Stimulated activated CD8-positive, alpha-beta memory T cell treated with anti-CD3 and anti-CD28 coated beads, Interleukin-2, amount 100 ng/mL, for 48 hours (primary cell): ENCODE measurements at regions not wholly inside any gene's neighbourhood (a gene's known extent, or its start where the extent isn't known, plus 50 kb on each side); places are given as distances from the start of the nearest gene placed in this dataset.

Experiments used
- DNase-seq, 2 donors: peaks; one replicate each; pipeline ENCODE4 v3.0.0-alpha.2; 2020; ENCODE audit warnings: low read depth in 2 of 2

DNA sequence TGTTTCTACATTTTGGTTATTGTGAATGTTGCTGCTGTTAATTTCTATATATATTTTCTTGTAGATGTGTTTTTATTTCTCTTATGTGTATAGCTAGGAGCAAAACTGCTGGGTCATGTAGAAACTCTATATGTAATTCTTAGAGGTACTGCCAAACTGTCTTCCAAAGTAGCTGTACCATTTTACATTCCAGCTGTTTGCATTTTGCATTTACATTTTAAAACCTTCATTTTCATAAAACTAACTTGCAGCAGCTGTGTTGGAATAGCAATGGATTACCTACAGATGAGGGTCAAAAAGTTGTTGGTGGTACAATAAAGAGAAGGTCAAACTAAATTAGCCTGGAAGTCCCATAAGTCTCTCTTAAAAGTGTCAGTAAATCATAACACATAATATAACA is 1109.7 kb downstream of the FLRT2 start:
- no peak for DNase-seq

DNA sequence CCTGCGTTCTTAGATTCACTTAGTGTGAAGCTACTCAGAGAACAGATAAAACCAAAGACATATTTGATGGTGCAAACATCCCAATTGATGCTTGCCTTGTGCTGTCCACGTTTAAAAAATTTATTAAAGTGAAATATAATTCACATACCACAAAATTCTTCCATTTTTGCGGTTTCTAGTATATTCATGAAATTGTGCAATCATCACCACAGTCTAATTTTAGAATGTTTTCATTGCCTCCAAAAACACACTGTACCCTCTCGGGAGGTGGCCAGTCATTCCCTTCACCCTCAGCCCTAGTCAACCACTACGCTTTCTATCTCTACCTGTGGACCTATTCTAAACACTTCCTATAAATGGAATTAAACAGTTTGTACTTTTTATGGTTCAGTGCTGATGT is 1109.2 kb downstream of the FLRT2 start:
- DNase-seq: no peak

DNA sequence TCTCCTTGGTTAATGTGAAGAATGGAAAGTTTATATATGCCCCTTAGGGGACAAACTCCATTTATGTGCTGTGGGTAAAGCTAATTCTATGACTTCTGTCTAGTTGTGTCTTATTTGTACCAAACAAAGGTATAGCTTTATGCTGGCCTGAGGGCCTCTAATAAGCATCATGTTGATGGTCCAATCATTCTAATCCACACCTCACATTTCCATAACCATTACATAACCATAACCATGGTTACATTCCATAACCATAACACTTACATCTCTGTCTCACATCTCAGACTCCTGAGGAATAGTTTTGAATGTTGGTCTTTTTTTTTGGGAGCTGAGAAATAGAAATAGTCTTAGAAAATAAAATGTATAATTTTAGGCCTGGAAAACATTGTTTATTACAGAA is 1097.1 kb downstream of the FLRT2 start:
- no peak for DNase-seq

GRCh38 chr14:86626530-86626929 is 1096.6 kb downstream of the FLRT2 start:
- no peak for DNase-seq

- no peak for DNase-seq
Measured at GRCh38 chr14:86625637-86626036, 1095.7 kb downstream of the FLRT2 start.

- no peak for DNase-seq
Measured at GRCh38 chr14:86619726-86620125, 1089.8 kb downstream of the FLRT2 start.

- DNase-seq: no peak
Measured at GRCh38 chr14:86613786-86614185, 1083.8 kb downstream of the FLRT2 start.

DNA sequence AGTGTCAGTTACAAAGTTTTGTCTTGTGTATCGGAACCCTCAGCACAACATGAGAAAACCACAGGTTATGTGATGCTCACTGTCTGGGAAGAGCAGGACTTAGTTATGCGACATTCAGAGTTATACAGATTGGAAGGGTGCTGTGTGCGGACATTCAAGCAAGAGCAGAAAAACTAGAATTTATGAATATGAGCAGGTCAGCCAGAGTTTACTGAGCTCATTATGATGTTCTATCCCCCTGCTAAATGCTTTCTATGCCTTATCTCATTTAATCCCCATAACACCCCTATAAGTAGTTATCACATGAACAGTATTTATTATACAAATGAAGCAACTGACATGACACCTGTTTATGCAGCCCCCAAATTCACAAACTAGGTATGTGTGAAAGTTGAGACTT is 1083.2 kb downstream of the FLRT2 start:
- no peak for DNase-seq

DNA sequence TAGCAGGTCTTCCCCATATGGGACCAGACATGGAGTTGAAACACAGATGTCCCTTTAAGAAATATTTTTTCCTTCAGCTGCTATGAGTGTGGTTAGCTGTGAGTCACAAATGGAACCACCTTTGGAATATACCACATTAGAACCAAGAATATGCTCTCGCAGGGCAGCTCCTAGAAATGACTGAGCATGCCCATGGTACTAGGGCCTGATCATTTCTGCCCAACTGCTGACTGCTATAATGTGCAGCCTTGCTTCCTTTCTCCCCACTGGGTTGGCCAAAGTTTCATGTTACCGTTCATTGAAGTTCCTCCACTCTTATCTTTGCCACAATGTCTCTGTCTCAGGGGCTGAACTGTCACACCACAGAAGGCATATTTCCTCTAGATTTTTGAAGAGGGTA is 1074.6 kb downstream of the FLRT2 start:
- DNase-seq: no peak

DNA sequence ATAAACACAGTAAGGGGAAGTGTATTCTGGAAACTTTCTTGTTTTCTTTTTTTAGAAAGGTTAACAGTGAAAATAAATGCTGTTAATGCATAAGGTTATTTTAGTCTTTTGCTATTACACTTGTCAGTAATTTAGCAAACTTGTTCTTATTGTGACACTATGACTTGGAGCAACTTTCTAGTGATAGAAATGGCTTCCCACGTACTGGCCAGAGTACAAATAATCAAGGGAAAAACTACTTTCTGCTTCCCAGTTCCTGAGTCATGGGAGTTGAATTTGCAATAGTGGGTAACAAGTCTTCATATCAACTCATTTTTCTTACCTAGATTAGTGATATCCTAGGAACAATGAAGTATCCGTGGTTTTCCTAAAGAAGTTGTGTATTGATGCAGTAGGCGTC is 1072.3 kb downstream of the FLRT2 start:
- DNase-seq: no peak

DNA sequence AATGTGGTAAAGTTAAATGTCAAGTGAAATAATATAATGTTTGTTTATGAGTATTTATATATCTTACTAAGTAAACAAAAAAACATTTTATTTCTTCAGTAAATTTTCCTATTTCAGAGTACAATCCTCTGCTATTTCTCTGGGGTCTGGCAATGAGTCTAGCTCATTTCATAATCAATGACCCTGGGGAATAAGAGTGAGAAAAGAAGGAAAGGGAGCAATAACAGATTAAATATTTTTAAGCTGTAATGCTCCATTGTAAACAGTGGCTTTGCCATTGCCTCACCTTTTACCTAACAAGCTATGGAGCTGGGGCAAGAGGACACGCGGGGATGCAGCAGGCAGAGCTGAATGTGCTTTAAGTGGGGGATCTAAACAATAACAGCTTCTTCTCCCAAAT is 1071.9 kb downstream of the FLRT2 start:
- no peak for DNase-seq

DNA sequence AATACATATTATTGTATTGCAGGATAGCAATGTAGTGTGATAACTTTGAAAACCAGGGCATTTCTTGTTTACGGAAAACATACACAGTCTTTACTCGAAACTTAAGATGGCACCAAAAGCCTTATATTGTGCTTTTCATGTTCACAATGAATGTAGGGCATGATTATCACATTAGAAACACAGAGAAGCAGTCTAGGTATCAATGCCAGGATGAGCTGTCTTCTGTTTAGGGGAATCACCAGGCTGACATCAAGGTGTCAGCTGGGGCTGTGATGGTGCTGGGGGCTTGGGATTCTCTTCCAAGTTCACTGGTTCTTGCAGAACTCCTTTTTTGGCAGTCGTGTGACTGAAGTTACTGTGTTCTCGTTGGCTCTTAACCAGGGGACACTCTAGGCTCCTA is 1067.3 kb downstream of the FLRT2 start:
- DNase-seq: no peak

DNA sequence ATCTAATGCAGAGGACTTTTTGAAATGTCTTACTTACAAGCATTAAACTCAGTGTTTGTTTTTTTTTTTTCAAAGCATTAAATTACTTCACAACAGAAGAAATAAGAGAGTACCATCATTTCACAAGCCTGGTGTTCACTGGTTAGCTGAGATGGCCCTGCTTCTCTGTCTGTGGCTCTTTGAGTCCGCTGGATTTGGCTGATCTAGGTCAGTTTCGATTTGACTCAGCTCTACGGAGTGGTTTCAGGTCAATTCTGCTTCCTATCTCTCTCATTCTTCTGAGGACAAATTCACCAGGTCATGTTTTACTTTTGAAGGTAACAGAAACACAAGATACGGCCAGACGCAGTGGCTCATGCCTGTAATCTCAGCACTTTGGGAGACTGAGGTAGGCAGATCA is 1066.1 kb downstream of the FLRT2 start:
- no peak for DNase-seq

DNA sequence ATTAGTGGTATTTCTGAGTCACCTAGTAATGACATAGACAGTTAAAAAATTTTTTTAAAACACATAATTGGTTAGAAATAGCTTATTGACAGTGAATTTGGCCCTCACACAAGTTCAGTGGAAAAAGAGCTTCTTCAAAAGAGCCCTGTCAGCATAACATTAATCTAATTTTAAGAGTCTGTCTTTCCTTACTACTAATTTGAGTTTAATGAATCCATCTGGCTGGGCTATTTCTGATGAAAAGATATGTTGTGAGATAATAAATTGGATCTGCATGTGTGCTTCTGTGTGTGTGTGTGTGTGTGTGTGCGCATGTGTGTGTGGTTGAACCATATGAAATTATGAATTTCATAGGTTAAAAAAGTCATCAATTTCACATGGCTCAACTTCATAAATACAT is 1045.2 kb downstream of the FLRT2 start:
- DNase-seq: no peak

DNA sequence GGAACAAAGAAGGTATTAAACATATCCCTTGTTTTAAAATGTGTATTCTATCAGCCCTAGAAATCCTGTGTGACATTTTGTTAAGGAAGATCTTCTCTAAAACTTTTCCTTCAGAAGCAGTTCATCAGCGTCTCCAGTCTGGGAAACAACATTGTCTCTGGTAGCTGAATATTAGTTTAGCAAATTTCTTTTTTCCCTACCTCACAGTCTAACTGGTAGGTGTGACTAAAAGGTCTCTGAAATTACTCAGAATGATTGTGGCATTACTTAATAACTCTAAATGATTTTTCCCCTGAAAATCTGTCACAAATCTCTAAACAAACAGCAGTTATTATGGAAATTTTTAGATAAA is 1044.8 kb downstream of the FLRT2 start:
- DNase-seq: no peak

- no peak for DNase-seq
Measured at GRCh38 chr14:86574051-86574777, 1044.3 kb downstream of the FLRT2 start.

DNA sequence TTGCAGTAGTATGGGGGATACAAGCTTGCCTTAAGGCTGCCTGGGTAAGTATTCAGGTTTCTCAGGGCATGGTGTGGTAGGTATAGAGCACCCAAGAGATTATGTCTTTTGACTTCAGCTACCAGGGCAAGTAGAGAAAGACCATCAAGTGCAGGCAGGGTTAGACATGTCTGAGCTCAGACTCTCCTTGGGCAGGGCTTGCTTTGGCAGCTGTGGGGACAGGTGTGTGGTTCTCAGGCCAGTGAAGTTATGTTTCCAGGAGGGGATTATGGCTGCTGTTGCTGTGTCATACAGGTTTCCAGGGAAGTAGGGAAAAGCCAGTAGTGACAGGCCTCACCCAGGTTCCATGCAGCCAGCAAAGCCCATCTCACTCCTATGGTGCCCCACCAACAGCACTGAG is 1040.4 kb downstream of the FLRT2 start:
- no peak for DNase-seq

GRCh38 chr14:86543521-86543920 is 1013.6 kb downstream of the FLRT2 start:
- no peak for DNase-seq

GRCh38 chr14:86541972-86542371 is 1012.0 kb downstream of the FLRT2 start:
- no peak for DNase-seq

DNA sequence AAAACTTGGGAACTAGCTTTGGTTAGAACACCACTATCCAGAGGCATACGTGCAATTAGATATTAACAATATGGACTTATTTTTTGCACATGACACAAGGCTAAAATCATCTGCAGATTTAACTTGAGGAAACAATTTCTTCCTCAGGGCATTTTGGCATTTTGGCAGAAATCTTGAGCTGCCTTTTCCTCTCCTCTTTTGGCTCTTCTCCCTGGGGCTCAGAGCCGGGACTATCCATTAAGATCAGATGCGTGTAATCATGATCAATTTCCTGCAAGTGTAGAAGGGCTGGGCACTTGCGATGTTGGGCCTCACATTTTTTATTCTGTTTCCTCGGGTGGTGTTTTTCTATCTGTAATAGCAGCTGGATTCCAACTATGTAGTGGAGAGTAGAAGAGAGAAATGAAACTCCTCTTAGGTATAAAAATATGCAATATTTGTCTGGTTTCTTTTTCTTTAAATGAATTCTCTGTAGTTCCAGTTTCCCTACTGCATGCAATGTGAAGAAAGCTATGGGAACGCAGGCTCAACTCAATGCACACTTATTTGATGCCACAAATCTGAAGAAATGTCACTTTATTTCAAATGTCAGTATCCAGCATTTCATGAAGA is 1010.8 kb downstream of the FLRT2 start:
- no peak for DNase-seq

- DNase-seq: no peak
Measured at GRCh38 chr14:86539361-86540070, 1009.6 kb downstream of the FLRT2 start.

GRCh38 chr14:86533834-86534233 is 1003.9 kb downstream of the FLRT2 start:
- DNase-seq: no peak

GRCh38 chr14:86532219-86532618 is 1002.3 kb downstream of the FLRT2 start:
- DNase-seq: no peak
